DND-41 (cell line): ENCODE measurements at regions not wholly inside any gene's neighbourhood (a gene's known extent, or its start where the extent isn't known, plus 50 kb on each side); places are given as distances from the start of the nearest gene placed in this dataset.

Experiments
- ATAC-seq: fragments of 200-7000 bp; cut with Tn5 transposase; 3 replicates; pipeline ENCODE4 v1.9.1; 2021; ENCODE audit warnings: low read depth; ENCODE audit not compliant: insufficient read depth
- DNase-seq: peaks from one replicate; pipeline ENCODE4 v3.0.0-alpha.2; 2020
- H2AFZ ChIP-seq: 2 replicates; pipeline ENCODE4 v1.6.0; 2012; ENCODE audit warnings: low read depth, low read length
- H3K27ac ChIP-seq: 2 replicates; pipeline ENCODE4 v1.5.1; 2012; ENCODE audit warnings: low read length, inconsistent platforms
- H3K27me3 ChIP-seq: fragments of 200-600 bp; sonication (generic); 2 replicates; pipeline ENCODE4 v1.6.0; 2012; ENCODE audit warnings: low read length, mild to moderate bottlenecking, inconsistent platforms; ENCODE audit not compliant: insufficient read depth, poor library complexity
- H3K36me3 ChIP-seq: 2 replicates; pipeline ENCODE4 v1.5.1; 2012; ENCODE audit warnings: low read length, inconsistent platforms; ENCODE audit not compliant: insufficient read depth
- H3K4me1 ChIP-seq: 2 replicates; pipeline ENCODE4 v1.5.1; 2012; ENCODE audit warnings: mild to moderate bottlenecking, low read length; ENCODE audit not compliant: insufficient read depth
- H3K4me2 ChIP-seq: 2 replicates; pipeline ENCODE4 v1.6.0; 2012; ENCODE audit warnings: mild to moderate bottlenecking, moderate library complexity, low read length, inconsistent platforms; ENCODE audit not compliant: insufficient read depth
- H3K4me3 ChIP-seq, 2 experiments: fragments of 200-600 bp in 1 of 2; shearing (Covaris generic) in 1 of 2; 2 replicates each; pipeline ENCODE4 v1.5.1; 2012 to 2016; ENCODE audit warnings: inconsistent platforms in 2 of 2, low read length in 2 of 2, mild to moderate bottlenecking in 2 of 2, low read depth in 1 of 2, moderate library complexity in 1 of 2
- H3K79me2 ChIP-seq: 2 replicates; pipeline ENCODE4 v1.6.0; 2012; ENCODE audit warnings: low read length, inconsistent platforms; ENCODE audit not compliant: insufficient read depth
- H3K9ac ChIP-seq: 2 replicates; pipeline ENCODE4 v1.6.0; 2012; ENCODE audit warnings: low read depth, mild to moderate bottlenecking, inconsistent platforms, low read length, moderate library complexity
- H3K9me3 ChIP-seq: 2 replicates; pipeline ENCODE4 v1.5.1; 2012; ENCODE audit warnings: low read length, moderate library complexity, mild to moderate bottlenecking, inconsistent platforms; ENCODE audit not compliant: insufficient read depth, severe bottlenecking
- H4K20me1 ChIP-seq: 2 replicates; pipeline ENCODE4 v1.6.0; 2012; ENCODE audit warnings: low read length; ENCODE audit not compliant: insufficient read depth
- EZH2 ChIP-seq: IDR thresholded peaks from 3 replicates; pipeline ENCODE4 v1.6.1; 2012; ENCODE audit warnings: borderline replicate concordance, low read depth, mild to moderate bottlenecking, moderate library complexity, low read length, inconsistent platforms; ENCODE audit not compliant: severe bottlenecking
- TF ChIP-seq, protein P1 (sequence below): IDR thresholded peaks from 2 replicates; pipeline ENCODE4 v1.5.1; 2012; ENCODE audit warnings: borderline replicate concordance, low read length, moderate library complexity, mild to moderate bottlenecking; ENCODE audit not compliant: poor library complexity, severe bottlenecking; ENCODE audit errors: extremely low read depth

- H4K20me1 ChIP-seq: no peaks in the 10 kb centered on the region
- no peak overlapping the region for H2AFZ ChIP-seq
- DNase-seq: no peak
- no peaks in the 10 kb centered on the region for H3K79me2 ChIP-seq
- no peaks in the 10 kb centered on the region for H3K9me3 ChIP-seq
- no peaks in the 10 kb centered on the region for H3K4me1 ChIP-seq
- H3K36me3 ChIP-seq: no peaks in the 10 kb centered on the region
- H3K27me3 ChIP-seq: no peaks in the 10 kb centered on the region
- no peak overlapping the region for H3K27ac ChIP-seq
- TF ChIP-seq, protein P1, sequence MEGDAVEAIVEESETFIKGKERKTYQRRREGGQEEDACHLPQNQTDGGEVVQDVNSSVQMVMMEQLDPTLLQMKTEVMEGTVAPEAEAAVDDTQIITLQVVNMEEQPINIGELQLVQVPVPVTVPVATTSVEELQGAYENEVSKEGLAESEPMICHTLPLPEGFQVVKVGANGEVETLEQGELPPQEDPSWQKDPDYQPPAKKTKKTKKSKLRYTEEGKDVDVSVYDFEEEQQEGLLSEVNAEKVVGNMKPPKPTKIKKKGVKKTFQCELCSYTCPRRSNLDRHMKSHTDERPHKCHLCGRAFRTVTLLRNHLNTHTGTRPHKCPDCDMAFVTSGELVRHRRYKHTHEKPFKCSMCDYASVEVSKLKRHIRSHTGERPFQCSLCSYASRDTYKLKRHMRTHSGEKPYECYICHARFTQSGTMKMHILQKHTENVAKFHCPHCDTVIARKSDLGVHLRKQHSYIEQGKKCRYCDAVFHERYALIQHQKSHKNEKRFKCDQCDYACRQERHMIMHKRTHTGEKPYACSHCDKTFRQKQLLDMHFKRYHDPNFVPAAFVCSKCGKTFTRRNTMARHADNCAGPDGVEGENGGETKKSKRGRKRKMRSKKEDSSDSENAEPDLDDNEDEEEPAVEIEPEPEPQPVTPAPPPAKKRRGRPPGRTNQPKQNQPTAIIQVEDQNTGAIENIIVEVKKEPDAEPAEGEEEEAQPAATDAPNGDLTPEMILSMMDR: no peak
- TF ChIP-seq EZH2: no peak
- no peak overlapping the region for H3K4me3 ChIP-seq
- H3K4me2 ChIP-seq: no peak overlapping the region
- no peak for ATAC-seq
- H3K9ac ChIP-seq: no peak overlapping the region
Measured at GRCh38 chr9:13550519-13550918, 271.0 kb upstream of the MPDZ start.

GRCh38 chr9:13548535-13548934, 269.0 kb upstream of the MPDZ start:
- Histone ChIP-seq H3K79me2 (no peaks in the 10 kb centered on the region), H4K20me1 (no peaks in the 10 kb centered on the region), H3K4me2 (no peak overlapping the region), H3K9ac (no peak overlapping the region), H3K27ac (no peak overlapping the region), H3K36me3 (no peaks in the 10 kb centered on the region), H3K9me3 (no peaks in the 10 kb centered on the region), H3K27me3 (no peaks in the 10 kb centered on the region), H2AFZ (no peak overlapping the region), H3K4me3 (no peak overlapping the region), H3K4me1 (no peaks in the 10 kb centered on the region)
- DNase-seq (no peak), ATAC-seq (no peak)
- TF ChIP-seq, protein P1: no peak
- TF ChIP-seq EZH2: no peak

- H3K79me2 ChIP-seq: no peaks in the 10 kb centered on the region
- DNase-seq (no peak), ATAC-seq (no peak)
- H4K20me1 ChIP-seq: no peaks in the 10 kb centered on the region
- no peak overlapping the region for H2AFZ ChIP-seq
- TF ChIP-seq, protein P1: no peak
- TF ChIP-seq EZH2: no peak
- H3K9me3 ChIP-seq: no peaks in the 10 kb centered on the region
- no peak overlapping the region for H3K9ac ChIP-seq
- H3K27ac ChIP-seq: no peak overlapping the region
- H3K4me3 ChIP-seq: no peak overlapping the region
- H3K4me1 ChIP-seq: no peaks in the 10 kb centered on the region
- no peak overlapping the region for H3K4me2 ChIP-seq
- no peaks in the 10 kb centered on the region for H3K27me3 ChIP-seq
- no peaks in the 10 kb centered on the region for H3K36me3 ChIP-seq
Measured at GRCh38 chr9:13535141-13535540, 255.6 kb upstream of the MPDZ start.

- Histone ChIP-seq H3K9ac (no peak overlapping the region), H2AFZ (no peak overlapping the region), H3K4me2 (no peak overlapping the region), H4K20me1 (no peaks in the 10 kb centered on the region), H3K4me1 (no peaks in the 10 kb centered on the region), H3K79me2 (no peaks in the 10 kb centered on the region), H3K9me3 (no peaks in the 10 kb centered on the region), H3K4me3 (no peak overlapping the region), H3K36me3 (no peaks in the 10 kb centered on the region), H3K27me3 (no peaks in the 10 kb centered on the region), H3K27ac (no peak overlapping the region)
- ATAC-seq (no peak), DNase-seq (no peak)
- TF ChIP-seq, protein P1: no peak
Measured at GRCh38 chr9:13534006-13534405, 254.5 kb upstream of the MPDZ start.
